Right lobe of liver (tissue), 6 donors: ENCODE measurements at regions not wholly inside any gene's neighbourhood (a gene's known extent, or its start where the extent isn't known, plus 50 kb on each side); places are given as distances from the start of the nearest gene placed in this dataset.

ENCODE experiments used
- ATAC-seq, 4 donors: fragments of 200-7000 bp; cut with Tn5 transposase; one replicate each; pipeline ENCODE4 v1.9.1; 2020; ENCODE audit warnings: mild to moderate bottlenecking in 4 of 4, moderate library complexity in 4 of 4
- DNase-seq, 3 donors: peaks; one replicate each; pipeline ENCODE4 v3.0.0-alpha.2; 2020
- H3K27ac ChIP-seq, 3 donors: fragments of 200-600 bp; one replicate each; pipeline ENCODE4 v1.8.0; 2022
- H3K27me3 ChIP-seq, 2 donors: fragments of 200-600 bp; one replicate each; pipeline ENCODE4 v1.8.0; 2022
- H3K36me3 ChIP-seq, 4 donors: fragments of 200-600 bp; sonication (generic) in 1 of 4; one replicate each; pipeline versions ENCODE4 v1.5.1 to v1.8.0; 2017 to 2022; ENCODE audit warnings: control low read depth in 1 of 4
- H3K4me1 ChIP-seq, 4 donors: fragments of 200-600 bp; sonication (generic) in 1 of 4; one replicate each; pipeline versions ENCODE4 v1.5.1 to v1.8.0; 2017 to 2022; ENCODE audit warnings: control low read depth in 1 of 4
- H3K4me3 ChIP-seq, 3 donors: fragments of 200-600 bp; one replicate each; pipeline ENCODE4 v1.8.0; 2022
- H3K9me3 ChIP-seq, 4 donors: fragments of 200-600 bp; sonication (generic) in 1 of 4; one replicate each; pipeline versions ENCODE4 v1.5.1 to v1.8.0; 2017 to 2022; ENCODE audit warnings: control low read depth in 1 of 4
- POLR2A ChIP-seq: fragments of 450-650 bp; IDR thresholded peaks from one replicate; pipeline ENCODE4 v1.6.1; 2017; ENCODE audit warnings: antibody characterized with exemption, mild to moderate bottlenecking
- WGBS: methylation state at CpG from one replicate; pipeline ENCODE4 v1.1.6; 2018; ENCODE audit warnings: low coverage, low lambda C conversion rate; ENCODE audit not compliant: insufficient coverage; ENCODE audit errors: missing lambda C conversion rate; 5-methylcytosine and 5-hydroxymethylcytosine counted together
- intact Hi-C, 2 donors: fragments of 100-400 bp; cut with DNase I; formaldehyde crosslinking; loops; one replicate each; pipeline versions ENCODE4 v1.11.2 to v1.14.1; 2022
- TF ChIP-seq, protein P1 (sequence below), 4 donors: fragments of 200-600 bp in 3 of 4; fragments of 450-650 bp in 1 of 4; IDR thresholded peaks; one replicate each; pipeline versions ENCODE4 v1.5.1 to v1.8.0; 2016 to 2022; ENCODE audit warnings: antibody characterized with exemption in 4 of 4, mild to moderate bottlenecking in 2 of 4
- donor health status: DM: no; HTN: yes; CAD: no.
- donor health status: DM: no; HTN: no; CAD: no.
- donor health status: DM: no; HTN: no; CAD: no.
- donor health status: DM: no; HTN: yes; CAD: no.
- donor health status: DM: no; HTN: yes; CAD: no.

GRCh38 chr3:193951859-193952258 lies 184.1 kb upstream of the HES1 start:
- H3K9me3 ChIP-seq, result peaks cover 0 to 3% (median 0%) of the 10 kb centered on the region in 4 donors
- no peak overlapping the region for H3K27ac ChIP-seq
- no peaks in the 10 kb centered on the region for H3K27me3 ChIP-seq
- intact Hi-C loops, result no loop called here
- DNase-seq, result no peak
- WGBS, result 75% methylated on average over 1 of the region's 1 CpG
- no peaks in the 10 kb centered on the region for H3K4me1 ChIP-seq
- no peaks in the 10 kb centered on the region for H3K36me3 ChIP-seq
- H3K4me3 ChIP-seq, result no peak overlapping the region
- TF ChIP-seq, protein P1, sequence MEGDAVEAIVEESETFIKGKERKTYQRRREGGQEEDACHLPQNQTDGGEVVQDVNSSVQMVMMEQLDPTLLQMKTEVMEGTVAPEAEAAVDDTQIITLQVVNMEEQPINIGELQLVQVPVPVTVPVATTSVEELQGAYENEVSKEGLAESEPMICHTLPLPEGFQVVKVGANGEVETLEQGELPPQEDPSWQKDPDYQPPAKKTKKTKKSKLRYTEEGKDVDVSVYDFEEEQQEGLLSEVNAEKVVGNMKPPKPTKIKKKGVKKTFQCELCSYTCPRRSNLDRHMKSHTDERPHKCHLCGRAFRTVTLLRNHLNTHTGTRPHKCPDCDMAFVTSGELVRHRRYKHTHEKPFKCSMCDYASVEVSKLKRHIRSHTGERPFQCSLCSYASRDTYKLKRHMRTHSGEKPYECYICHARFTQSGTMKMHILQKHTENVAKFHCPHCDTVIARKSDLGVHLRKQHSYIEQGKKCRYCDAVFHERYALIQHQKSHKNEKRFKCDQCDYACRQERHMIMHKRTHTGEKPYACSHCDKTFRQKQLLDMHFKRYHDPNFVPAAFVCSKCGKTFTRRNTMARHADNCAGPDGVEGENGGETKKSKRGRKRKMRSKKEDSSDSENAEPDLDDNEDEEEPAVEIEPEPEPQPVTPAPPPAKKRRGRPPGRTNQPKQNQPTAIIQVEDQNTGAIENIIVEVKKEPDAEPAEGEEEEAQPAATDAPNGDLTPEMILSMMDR (IDR thresholded peaks at IDR 0.05), result no peak
- TF ChIP-seq POLR2A, result no peak
- ATAC-seq, result no peak

- intact Hi-C loops, result no loop called here
- H3K9me3 ChIP-seq, result peaks cover 0 to 3% (median 0%) of the 10 kb centered on the region in 4 donors
- H3K4me1 ChIP-seq, result no peaks in the 10 kb centered on the region
- DNase-seq, result no peak
- no peaks in the 10 kb centered on the region for H3K27me3 ChIP-seq
- H3K4me3 ChIP-seq, result no peak overlapping the region
- no peak for ATAC-seq
- no peaks in the 10 kb centered on the region for H3K36me3 ChIP-seq
- no peak overlapping the region for H3K27ac ChIP-seq
- TF ChIP-seq, protein P1 (IDR thresholded peaks at IDR 0.05), result no peak
- TF ChIP-seq POLR2A, result no peak
Observed at GRCh38 chr3:193954752-193955151, 181.2 kb upstream of the HES1 start.

- WGBS, result no CpG with 5 or more reads among the region's 7 CpGs
- no peaks in the 10 kb centered on the region for H3K36me3 ChIP-seq
- intact Hi-C loops, result no loop called here
- H3K27me3 ChIP-seq, result no peaks in the 10 kb centered on the region
- ATAC-seq, result no peak
- no peak for TF ChIP-seq POLR2A
- TF ChIP-seq, protein P1 (IDR thresholded peaks at IDR 0.05), result no peak
- no peak for DNase-seq
- H3K4me3 ChIP-seq, result no peak overlapping the region
- H3K9me3 ChIP-seq, result peaks cover 0 to 3% (median 0%) of the 10 kb centered on the region in 4 donors
- no peak overlapping the region for H3K27ac ChIP-seq
- no peaks in the 10 kb centered on the region for H3K4me1 ChIP-seq
Observed at GRCh38 chr3:193955719-193956118, 180.2 kb upstream of the HES1 start.

DNA sequence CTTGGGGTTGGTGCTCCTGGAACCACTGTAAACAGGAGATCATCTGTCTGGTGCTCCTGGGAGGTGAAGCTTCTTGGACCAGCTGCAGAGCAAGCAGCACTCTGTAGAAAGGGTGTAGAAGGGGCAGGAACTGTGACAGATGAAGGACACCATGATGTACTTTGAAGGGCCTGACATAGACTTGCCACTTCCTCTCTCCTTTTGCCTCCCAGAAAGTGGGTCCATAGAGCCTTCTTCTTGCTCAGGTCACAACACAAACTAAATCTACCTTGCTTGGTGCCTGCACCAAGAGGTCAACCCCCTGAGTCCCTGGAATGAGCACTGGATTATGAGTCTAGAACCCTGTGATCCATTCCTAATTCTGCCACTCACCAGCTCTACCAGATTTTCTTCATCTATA lies 176.1 kb upstream of the HES1 start:
- Histone ChIP-seq H3K27me3 (no peaks in the 10 kb centered on the region), H3K4me3 (no peak overlapping the region), H3K27ac (no peak overlapping the region), H3K9me3 (no peaks in the 10 kb centered on the region), H3K4me1 (no peaks in the 10 kb centered on the region), H3K36me3 (no peaks in the 10 kb centered on the region)
- no peak for TF ChIP-seq POLR2A
- TF ChIP-seq, protein P1 (IDR thresholded peaks at IDR 0.05), result no peak
- intact Hi-C loops, result no loop called here
- ATAC-seq (no peak), DNase-seq (no peak)
